OCI-LY1 (cell line): ENCODE measurements at regions not wholly inside any gene's neighbourhood (a gene's known extent, or its start where the extent isn't known, plus 50 kb on each side); places are given as distances from the start of the nearest gene placed in this dataset.

ENCODE experiments used
- H2AFZ ChIP-seq: fragments of 200-600 bp; sonication (generic), shearing (Covaris generic); 2 replicates; pipeline ENCODE4 v1.6.0; 2014; ENCODE audit warnings: antibody characterized with exemption, mild to moderate bottlenecking, low read length
- H3F3A ChIP-seq: fragments of 200-600 bp; sonication (generic), shearing (Covaris generic); 2 replicates; pipeline ENCODE4 v1.6.0; 2014; ENCODE audit warnings: mild to moderate bottlenecking, antibody characterized with exemption, low read length, moderate library complexity; ENCODE audit not compliant: insufficient read depth
- H3K27ac ChIP-seq: fragments of 200-600 bp; sonication (generic); 2 replicates; pipeline ENCODE4 v1.5.1; 2014; ENCODE audit warnings: low read length, mixed run types, mild to moderate bottlenecking, low read depth; ENCODE audit not compliant: poor library complexity, severe bottlenecking
- H3K27me3 ChIP-seq: fragments of 200-600 bp; sonication (generic); 2 replicates; pipeline ENCODE4 v1.6.0; 2014; ENCODE audit warnings: antibody characterized with exemption, mild to moderate bottlenecking, low read length, moderate library complexity; ENCODE audit not compliant: insufficient read depth
- H3K36me3 ChIP-seq: fragments of 200-600 bp; sonication (generic); 2 replicates; pipeline ENCODE4 v1.6.1; 2014; ENCODE audit warnings: mild to moderate bottlenecking, antibody characterized with exemption, low read length, moderate library complexity, mixed read lengths; ENCODE audit not compliant: insufficient read depth
- H3K4me1 ChIP-seq: fragments of 200-600 bp; sonication (generic); 2 replicates; pipeline ENCODE4 v1.5.1; 2014; ENCODE audit warnings: mild to moderate bottlenecking, low read length, moderate library complexity; ENCODE audit not compliant: insufficient read depth, severe bottlenecking
- H3K4me2 ChIP-seq: fragments of 200-600 bp; sonication (generic), shearing (Covaris generic); 2 replicates; pipeline ENCODE4 v1.6.1; 2014; ENCODE audit warnings: low read length
- H3K4me3 ChIP-seq: fragments of 200-600 bp; sonication (generic); 2 replicates; pipeline ENCODE4 v1.5.1; 2014; ENCODE audit warnings: low read length, low read depth, mild to moderate bottlenecking, mixed read lengths; ENCODE audit not compliant: poor library complexity, severe bottlenecking
- H3K79me2 ChIP-seq: fragments of 200-600 bp; shearing (Covaris generic); 2 replicates; pipeline ENCODE4 v1.6.1; 2016; ENCODE audit warnings: mixed run types, low read length, mixed read lengths; ENCODE audit not compliant: insufficient read depth
- H3K9ac ChIP-seq: fragments of 200-600 bp; sonication (generic), shearing (Covaris generic); 2 replicates; pipeline ENCODE4 v1.6.1; 2014; ENCODE audit warnings: mild to moderate bottlenecking, low read length, mixed read lengths
- H3K9me2 ChIP-seq: fragments of 200-600 bp; sonication (generic), shearing (Covaris generic); 2 replicates; pipeline ENCODE4 v1.6.1; 2014; ENCODE audit warnings: low read depth, mild to moderate bottlenecking, low read length, mixed read lengths
- H3K9me3 ChIP-seq: fragments of 200-600 bp; shearing (Covaris generic); 2 replicates; pipeline ENCODE4 v1.6.1; 2014; ENCODE audit warnings: low read length, mixed read lengths
- H4K20me1 ChIP-seq: fragments of 200-600 bp; sonication (generic), shearing (Covaris generic); 2 replicates; pipeline ENCODE4 v1.6.0; 2016; ENCODE audit warnings: mild to moderate bottlenecking, low read length; ENCODE audit not compliant: insufficient read depth
- EZH2 ChIP-seq: fragments of 200-600 bp; sonication (generic), shearing (Covaris generic); IDR thresholded peaks from 2 replicates; pipeline ENCODE4 v1.8.0; 2017; ENCODE audit warnings: borderline replicate concordance, mixed run types, mild to moderate bottlenecking, antibody characterized with exemption, low read length, moderate library complexity, mixed read lengths
- TF ChIP-seq, protein P1 (sequence below): fragments of 200-600 bp; sonication (generic), shearing (Covaris generic); IDR thresholded peaks from 2 replicates; pipeline ENCODE4 v1.5.1; 2017; ENCODE audit warnings: mild to moderate bottlenecking, antibody characterized with exemption, low read length, moderate library complexity, mixed read lengths

DNA sequence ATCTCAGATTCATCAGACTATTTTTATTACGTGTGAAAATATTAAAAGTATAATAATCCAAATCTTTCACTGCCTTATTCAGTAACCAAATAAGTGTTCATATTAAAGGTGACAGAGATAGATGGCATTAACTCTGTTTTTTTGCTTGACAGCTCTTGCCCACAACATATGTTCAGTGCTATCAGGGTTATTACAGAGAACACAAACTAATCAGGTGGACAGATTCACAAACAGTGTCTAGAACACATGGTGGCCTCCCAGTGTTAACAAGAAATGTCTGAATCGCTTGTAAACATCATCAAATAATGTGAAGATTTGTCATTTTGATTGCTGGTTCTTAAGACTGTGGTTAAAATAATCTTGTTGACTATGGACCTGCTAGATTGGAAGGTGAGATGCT lies 609.1 kb upstream of the GRAMD2B start:
- Histone ChIP-seq H3K79me2 (no peaks in the 10 kb centered on the region), H3K27ac (no peak overlapping the region)

DNA sequence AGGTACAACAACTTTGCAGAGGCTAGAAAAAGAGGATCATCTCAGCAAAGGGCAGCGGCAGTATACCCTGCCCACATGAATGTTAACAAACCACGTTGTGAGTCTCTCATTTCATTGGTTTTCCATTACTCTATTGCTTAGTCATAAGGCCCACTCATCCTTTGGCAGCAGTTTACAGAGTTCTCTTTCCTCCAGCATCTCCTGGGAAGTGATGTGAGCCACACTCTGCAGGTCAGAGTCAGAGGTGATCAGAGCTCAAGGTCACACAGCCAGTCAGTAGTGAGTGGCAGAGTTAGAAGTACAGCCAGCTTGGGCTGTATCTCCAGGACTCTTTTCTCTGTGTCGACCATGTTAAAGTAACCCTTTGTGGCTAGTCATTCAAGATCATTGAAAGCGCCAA lies 599.6 kb upstream of the GRAMD2B start:
- Histone ChIP-seq H3K9me3 (no peaks in the 10 kb centered on the region), H3F3A (no peaks in the 10 kb centered on the region), H3K36me3 (no peaks in the 10 kb centered on the region), H3K27me3 (no peaks in the 10 kb centered on the region), H3K4me2 (no peak overlapping the region), H3K4me1 (no peaks in the 10 kb centered on the region), H3K27ac (no peak overlapping the region), H3K79me2 (no peaks in the 10 kb centered on the region), H3K9ac (no peak overlapping the region), H2AFZ (no peak overlapping the region), H4K20me1 (no peaks in the 10 kb centered on the region), H3K9me2 (no peaks in the 10 kb centered on the region), H3K4me3 (no peak overlapping the region)
- TF ChIP-seq EZH2 = no peak
- TF ChIP-seq, protein P1, sequence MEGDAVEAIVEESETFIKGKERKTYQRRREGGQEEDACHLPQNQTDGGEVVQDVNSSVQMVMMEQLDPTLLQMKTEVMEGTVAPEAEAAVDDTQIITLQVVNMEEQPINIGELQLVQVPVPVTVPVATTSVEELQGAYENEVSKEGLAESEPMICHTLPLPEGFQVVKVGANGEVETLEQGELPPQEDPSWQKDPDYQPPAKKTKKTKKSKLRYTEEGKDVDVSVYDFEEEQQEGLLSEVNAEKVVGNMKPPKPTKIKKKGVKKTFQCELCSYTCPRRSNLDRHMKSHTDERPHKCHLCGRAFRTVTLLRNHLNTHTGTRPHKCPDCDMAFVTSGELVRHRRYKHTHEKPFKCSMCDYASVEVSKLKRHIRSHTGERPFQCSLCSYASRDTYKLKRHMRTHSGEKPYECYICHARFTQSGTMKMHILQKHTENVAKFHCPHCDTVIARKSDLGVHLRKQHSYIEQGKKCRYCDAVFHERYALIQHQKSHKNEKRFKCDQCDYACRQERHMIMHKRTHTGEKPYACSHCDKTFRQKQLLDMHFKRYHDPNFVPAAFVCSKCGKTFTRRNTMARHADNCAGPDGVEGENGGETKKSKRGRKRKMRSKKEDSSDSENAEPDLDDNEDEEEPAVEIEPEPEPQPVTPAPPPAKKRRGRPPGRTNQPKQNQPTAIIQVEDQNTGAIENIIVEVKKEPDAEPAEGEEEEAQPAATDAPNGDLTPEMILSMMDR = no peak

More for the DNA sequence above, 609.1 kb upstream of the GRAMD2B start:
- H3K36me3 ChIP-seq = no peaks in the 10 kb centered on the region
- no peak overlapping the region for H3K9ac ChIP-seq
- no peaks in the 10 kb centered on the region for H3K4me1 ChIP-seq
- TF ChIP-seq, protein P1 = no peak
- no peak for TF ChIP-seq EZH2
- H4K20me1 ChIP-seq = no peaks in the 10 kb centered on the region
- no peaks in the 10 kb centered on the region for H3K9me2 ChIP-seq
- H3K4me2 ChIP-seq = no peak overlapping the region
- H3K27me3 ChIP-seq = no peaks in the 10 kb centered on the region
- H2AFZ ChIP-seq = no peak overlapping the region
- H3K4me3 ChIP-seq = no peak overlapping the region
- H3F3A ChIP-seq = no peaks in the 10 kb centered on the region
- H3K9me3 ChIP-seq = no peaks in the 10 kb centered on the region

DNA sequence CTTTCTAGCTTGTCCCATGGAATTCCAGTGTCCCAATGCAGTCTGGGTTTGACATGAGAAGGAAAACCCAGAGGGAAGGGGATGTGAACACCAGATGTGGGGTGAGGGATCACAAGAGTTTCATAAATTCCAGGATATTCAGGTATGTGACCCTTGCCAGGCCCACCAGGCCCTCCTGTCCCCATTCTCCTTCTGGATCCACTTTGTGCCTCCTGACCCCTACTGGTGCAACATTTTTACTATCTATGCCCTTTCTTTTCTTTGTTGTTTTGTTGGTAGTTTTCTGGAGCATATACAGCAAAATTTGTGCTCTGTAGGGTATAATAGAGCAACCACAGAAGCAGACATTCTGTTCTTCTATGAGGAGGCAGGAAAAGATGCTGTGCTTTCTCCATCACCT lies 597.0 kb upstream of the GRAMD2B start:
- H3K36me3 ChIP-seq = no peaks in the 10 kb centered on the region
- no peak overlapping the region for H3K4me3 ChIP-seq
- peaks cover 14% of the 10 kb centered on the region for H3K4me1 ChIP-seq
- no peaks in the 10 kb centered on the region for H3K27me3 ChIP-seq
- H3K9ac ChIP-seq = no peak overlapping the region
- H3K4me2 ChIP-seq = no peak overlapping the region
- H2AFZ ChIP-seq = no peak overlapping the region
- H3K9me2 ChIP-seq = no peaks in the 10 kb centered on the region
- no peaks in the 10 kb centered on the region for H3K79me2 ChIP-seq
- H3K27ac ChIP-seq = no peak overlapping the region
- H3K9me3 ChIP-seq = peaks cover 4% of the 10 kb centered on the region; the same call in 1 of the 2 replicates
- H3F3A ChIP-seq = no peaks in the 10 kb centered on the region
- H4K20me1 ChIP-seq = no peaks in the 10 kb centered on the region
- TF ChIP-seq, protein P1 = 0 out of 2 replicates have a peak, but pooled peaks have one; percentile 6
- no peak for TF ChIP-seq EZH2
